ENCODE measurements at regions not wholly inside any gene's neighbourhood (a gene's known extent, or its start where the extent isn't known, plus 50 kb on each side); places are given as distances from the start of the nearest gene placed in this dataset.

GRCh38 chr3:20319551-20319950 is 133.5 kb upstream of the SGO1 start:
- no peak for TF ChIP-seq ZNF302 (CRISPR knock-in tag; IDR thresholded peaks at IDR 0.05)
- no peak for TF ChIP-seq RNF2 (IDR thresholded peaks at IDR 0.05; ENCODE audit: borderline replicate concordance, low read depth)
- no peak for TF ChIP-seq FOSB (CRISPR knock-in tag; IDR thresholded peaks at IDR 0.05)
- no peak for TF ChIP-seq POLR2A (IDR thresholded peaks at IDR 0.05; ENCODE audit: low read length)
- TF ChIP-seq POLR2AphosphoS2 (conservative IDR thresholded peaks at IDR 0.05; ENCODE audit: low read length): no peak
- no peak for TF ChIP-seq JUNB (IDR thresholded peaks at IDR 0.05)
- TF ChIP-seq ATOH8 (CRISPR knock-in tag; IDR thresholded peaks at IDR 0.05; ENCODE audit: low read depth): no peak
- TF ChIP-seq KDM1A (IDR thresholded peaks at IDR 0.05; ENCODE audit: low read depth): no peak
- TF ChIP-seq MAZ (IDR thresholded peaks at IDR 0.05; ENCODE audit: borderline replicate concordance, low read depth, low read length): no peak
- TF ChIP-seq RFX5 (IDR thresholded peaks at IDR 0.05): no peak
- TF ChIP-seq ZC3H11A (IDR thresholded peaks at IDR 0.05): no peak
- TF ChIP-seq CTCF (IDR thresholded peaks at IDR 0.05): no peak
- no peak for TF ChIP-seq ZFP36 (IDR thresholded peaks at IDR 0.05; ENCODE audit: borderline replicate concordance, partially characterized antibody)
- TF ChIP-seq NPAS2 (CRISPR knock-in tag; IDR thresholded peaks at IDR 0.05; ENCODE audit: borderline replicate concordance): no peak

Data from A549 (cell line).